ENCODE measurements at regions not wholly inside any gene's neighbourhood (a gene's known extent, or its start where the extent isn't known, plus 50 kb on each side); places are given as distances from the start of the nearest gene placed in this dataset.
"Not testable (repeated sequence)": the region's sequence is repeated elsewhere in the genome, so short reads cannot be mapped to it uniquely, and the experiment has no call there.

- no peaks in the 10 kb centered on the region for H3K27me3 ChIP-seq (ENCODE audit: control insufficient read depth, insufficient read depth, low read length)
- no peak overlapping the region for H2AFZ ChIP-seq (ENCODE audit: low read length)
- no peak overlapping the region for H3K4me2 ChIP-seq (ENCODE audit: extremely low read depth, insufficient read depth, low read length)
- no peaks in the 10 kb centered on the region for H3K36me3 ChIP-seq (ENCODE audit: control insufficient read depth, insufficient read depth, low read length)
- no peaks in the 10 kb centered on the region for H4K20me1 ChIP-seq (ENCODE audit: control insufficient read depth, extremely low read depth, insufficient read depth, low read length)
- TF ChIP-seq EZH2 (IDR thresholded peaks at IDR 0.05; ENCODE audit: low read length, missing control alignments) (no peak), CTCF (conservative IDR thresholded peaks at IDR 0.05 in 1 of 2, IDR thresholded peaks at IDR 0.05 in 1 of 2; ENCODE audit: low read depth in 1 of 2, low read length in 2 of 2) (no peak)
- H3K79me2 ChIP-seq (ENCODE audit: control insufficient read depth, insufficient read depth, low read length) = no peaks in the 10 kb centered on the region
- no peak overlapping the region for H3K9ac ChIP-seq (ENCODE audit: insufficient read depth, low read length)
- H3K4me1 ChIP-seq (ENCODE audit: control insufficient read depth, extremely low read depth, insufficient read depth, low read length) = no peaks in the 10 kb centered on the region
- H3K4me3 ChIP-seq (replicated peaks in 1 of 4; ENCODE audit: control extremely low read depth in 1 of 4, insufficient read depth in 1 of 4, low read depth in 3 of 4, low read length in 4 of 4) = no peak overlapping the region
- no peaks in the 10 kb centered on the region for H3K9me3 ChIP-seq (ENCODE audit: control insufficient read depth, insufficient read depth, low read depth, low read length)
- H3K27ac ChIP-seq (ENCODE audit: insufficient read depth, low read length) = no peak overlapping the region
- no peak for DNase-seq (ENCODE audit: low read depth in 2 of 2)
Measured at GRCh38 chr2:78757640-78758039, 267.9 kb upstream of the REG3G start.

GRCh38 chr2:78758765-78759164 is 266.7 kb upstream of the REG3G start:
- H3K9me3 ChIP-seq (ENCODE audit: control insufficient read depth, insufficient read depth, low read depth, low read length); H3K27ac ChIP-seq (ENCODE audit: insufficient read depth, low read length); H3K4me2 ChIP-seq (ENCODE audit: extremely low read depth, insufficient read depth, low read length); DNase-seq (ENCODE audit: low read depth in 2 of 2); H3K9ac ChIP-seq (ENCODE audit: insufficient read depth, low read length); H3K36me3 ChIP-seq (ENCODE audit: control insufficient read depth, insufficient read depth, low read length); H3K27me3 ChIP-seq (ENCODE audit: control insufficient read depth, insufficient read depth, low read length); H3K4me1 ChIP-seq (ENCODE audit: control insufficient read depth, extremely low read depth, insufficient read depth, low read length); H3K79me2 ChIP-seq (ENCODE audit: control insufficient read depth, insufficient read depth, low read length); H4K20me1 ChIP-seq (ENCODE audit: control insufficient read depth, extremely low read depth, insufficient read depth, low read length); H2AFZ ChIP-seq (ENCODE audit: low read length); H3K4me3 ChIP-seq (replicated peaks in 1 of 4; ENCODE audit: control extremely low read depth in 1 of 4, insufficient read depth in 1 of 4, low read depth in 3 of 4, low read length in 4 of 4): not testable (repeated sequence)

- no peak for DNase-seq (ENCODE audit: low read depth in 2 of 2)
- Histone ChIP-seq H3K27me3 (ENCODE audit: control insufficient read depth, insufficient read depth, low read length) (no peaks in the 10 kb centered on the region), H4K20me1 (ENCODE audit: control insufficient read depth, extremely low read depth, insufficient read depth, low read length) (no peaks in the 10 kb centered on the region), H3K9ac (ENCODE audit: insufficient read depth, low read length) (no peak overlapping the region), H3K4me3 (replicated peaks in 1 of 4; ENCODE audit: control extremely low read depth in 1 of 4, insufficient read depth in 1 of 4, low read depth in 3 of 4, low read length in 4 of 4) (no peak overlapping the region), H3K79me2 (ENCODE audit: control insufficient read depth, insufficient read depth, low read length) (no peaks in the 10 kb centered on the region), H2AFZ (ENCODE audit: low read length) (no peak overlapping the region), H3K4me1 (ENCODE audit: control insufficient read depth, extremely low read depth, insufficient read depth, low read length) (no peaks in the 10 kb centered on the region), H3K4me2 (ENCODE audit: extremely low read depth, insufficient read depth, low read length) (no peak overlapping the region), H3K9me3 (ENCODE audit: control insufficient read depth, insufficient read depth, low read depth, low read length) (no peaks in the 10 kb centered on the region), H3K27ac (ENCODE audit: insufficient read depth, low read length) (no peak overlapping the region), H3K36me3 (ENCODE audit: control insufficient read depth, insufficient read depth, low read length) (no peaks in the 10 kb centered on the region)
- no peak for TF ChIP-seq CTCF (conservative IDR thresholded peaks at IDR 0.05 in 1 of 2, IDR thresholded peaks at IDR 0.05 in 1 of 2; ENCODE audit: low read depth in 1 of 2, low read length in 2 of 2)
- TF ChIP-seq EZH2 (IDR thresholded peaks at IDR 0.05; ENCODE audit: low read length, missing control alignments) = no peak
Measured at GRCh38 chr2:78766459-78766858, 259.0 kb upstream of the REG3G start.

GRCh38 chr2:78768016-78768415 is 257.5 kb upstream of the REG3G start:
- H3K9me3 ChIP-seq (ENCODE audit: control insufficient read depth, insufficient read depth, low read depth, low read length) = no peaks in the 10 kb centered on the region
- no peak overlapping the region for H3K9ac ChIP-seq (ENCODE audit: insufficient read depth, low read length)
- H3K27ac ChIP-seq (ENCODE audit: insufficient read depth, low read length) = no peak overlapping the region
- no peak overlapping the region for H2AFZ ChIP-seq (ENCODE audit: low read length)
- H4K20me1 ChIP-seq (ENCODE audit: control insufficient read depth, extremely low read depth, insufficient read depth, low read length) = no peaks in the 10 kb centered on the region
- no peaks in the 10 kb centered on the region for H3K4me1 ChIP-seq (ENCODE audit: control insufficient read depth, extremely low read depth, insufficient read depth, low read length)
- no peaks in the 10 kb centered on the region for H3K36me3 ChIP-seq (ENCODE audit: control insufficient read depth, insufficient read depth, low read length)
- H3K27me3 ChIP-seq (ENCODE audit: control insufficient read depth, insufficient read depth, low read length) = no peaks in the 10 kb centered on the region
- H3K4me2 ChIP-seq (ENCODE audit: extremely low read depth, insufficient read depth, low read length) = no peak overlapping the region
- H3K4me3 ChIP-seq (replicated peaks in 1 of 4; ENCODE audit: control extremely low read depth in 1 of 4, insufficient read depth in 1 of 4, low read depth in 3 of 4, low read length in 4 of 4) = no peak overlapping the region
- no peak for DNase-seq (ENCODE audit: low read depth in 2 of 2)
- no peaks in the 10 kb centered on the region for H3K79me2 ChIP-seq (ENCODE audit: control insufficient read depth, insufficient read depth, low read length)
- TF ChIP-seq EZH2 (IDR thresholded peaks at IDR 0.05; ENCODE audit: low read length, missing control alignments) (no peak), CTCF (conservative IDR thresholded peaks at IDR 0.05 in 1 of 2, IDR thresholded peaks at IDR 0.05 in 1 of 2; ENCODE audit: low read depth in 1 of 2, low read length in 2 of 2) (no peak)
